Caco-2 (cell line): ENCODE measurements at regions not wholly inside any gene's neighbourhood (a gene's known extent, or its start where the extent isn't known, plus 50 kb on each side); places are given as distances from the start of the nearest gene placed in this dataset.

ENCODE experiments used
- BruUV-seq: library from RNA; stranded (reverse); fragments of 400-500 nt; replicated peaks from 2 replicates; lab custom pipeline; 2021; lab: Mats Ljungman, UMichigan
- CTCF ChIA-PET: fragments of 300-600 bp; sonication (Branson Sonifier 250); formaldehyde crosslinking; loops from one replicate; lab custom pipeline; 2022; ENCODE audit warnings: antibody characterized with exemption; lab: Charles Lee
- POLR2A ChIA-PET: fragments of 300-600 bp; sonication (Branson Sonifier 250); formaldehyde crosslinking; loops from one replicate; lab custom pipeline; 2022; ENCODE audit warnings: antibody characterized with exemption; lab: Charles Lee
- DNase-seq, 2 experiments: peaks; one replicate each; pipeline versions ENCODE4 v3.0.0 to v3.0.0-alpha.2; 2020 to 2022
- H3K27me3 ChIP-seq: replicated peaks from 2 replicates; pipeline ENCODE4 v1.6.0; 2011; ENCODE audit warnings: low read length; ENCODE audit not compliant: control insufficient read depth, insufficient read depth
- H3K36me3 ChIP-seq: 2 replicates; pipeline ENCODE4 v1.5.1; 2011; ENCODE audit warnings: low read length; ENCODE audit not compliant: control insufficient read depth, insufficient read depth
- H3K4me1 ChIP-seq: fragments of 250-450 bp; sonication (Bioruptor Pico); 2 replicates; pipeline ENCODE4 v1.5.1; 2020; ENCODE audit warnings: mild to moderate bottlenecking
- H3K4me3 ChIP-seq: 2 replicates; pipeline ENCODE4 v1.5.1; 2011; ENCODE audit warnings: low read depth, mild to moderate bottlenecking, control low read depth, low read length
- H3K9me3 ChIP-seq: fragments of 250-450 bp; sonication (Bioruptor Pico); 2 replicates; pipeline ENCODE4 v1.5.1; 2020; ENCODE audit warnings: mild to moderate bottlenecking, moderate library complexity
- H3K27ac Mint-ChIP-seq: one replicate; pipeline ENCODE4 v1.8.0; 2022; ENCODE audit warnings: mixed read lengths; ENCODE audit not compliant: unreplicated experiment
- H3K27me3 Mint-ChIP-seq: one replicate; pipeline ENCODE4 v1.8.0; 2022; ENCODE audit warnings: mixed read lengths; ENCODE audit not compliant: insufficient read depth, unreplicated experiment
- H3K36me3 Mint-ChIP-seq: one replicate; pipeline ENCODE4 v1.8.0; 2022; ENCODE audit warnings: mild to moderate bottlenecking, mixed read lengths; ENCODE audit not compliant: insufficient read depth, unreplicated experiment
- H3K4me1 Mint-ChIP-seq: one replicate; pipeline ENCODE4 v1.8.0; 2022; ENCODE audit warnings: low read depth, mixed read lengths; ENCODE audit not compliant: unreplicated experiment
- H3K4me3 Mint-ChIP-seq: one replicate; pipeline ENCODE4 v1.8.0; 2022; ENCODE audit warnings: mild to moderate bottlenecking, moderate library complexity, mixed read lengths; ENCODE audit not compliant: unreplicated experiment
- H3K9me3 Mint-ChIP-seq: one replicate; pipeline ENCODE4 v1.8.0; 2022; ENCODE audit warnings: mixed read lengths; ENCODE audit not compliant: unreplicated experiment
- CTCF ChIP-seq, 2 experiments: fragments of 200-600 bp in 1 of 2; IDR thresholded peaks; 1 replicate in 1 of 2; 2 replicates in 1 of 2; pipeline versions ENCODE4 v1.5.1 to v1.8.0; 2011 to 2022; ENCODE audit warnings: antibody characterized with exemption in 1 of 2, control low read depth in 1 of 2, inconsistent platforms in 1 of 2, low read depth in 1 of 2, low read length in 1 of 2, mild to moderate bottlenecking in 1 of 2, moderate library complexity in 1 of 2; ENCODE audit not compliant: insufficient read depth in 1 of 2, severe bottlenecking in 1 of 2, unreplicated experiment in 1 of 2
- intact Hi-C: fragments of 100-400 bp; cut with micrococcal nuclease; formaldehyde crosslinking; loops from one replicate; pipeline ENCODE4 v1.10.0; 2022; ENCODE audit not compliant: unreplicated experiment

- ChIA-PET CTCF (no interaction called here), POLR2A (no interaction called here)
- no peak for TF ChIP-seq CTCF (IDR thresholded peaks at IDR 0.05; ENCODE audit: insufficient read depth in 1 of 2, low read depth in 1 of 2, low read length in 1 of 2, severe bottlenecking in 1 of 2, unreplicated experiment in 1 of 2)
- intact Hi-C loops, result no loop called here
- Histone ChIP-seq H3K4me1 (no peaks in the 10 kb centered on the region), H3K27me3 (no peaks in the 10 kb centered on the region), H3K4me3 (no peak overlapping the region), H3K36me3 (no peaks in the 10 kb centered on the region), H3K9me3 (no peaks in the 10 kb centered on the region)
- Mint-ChIP-seq H3K4me3 (no peak overlapping the region), H3K27me3 (no peaks in the 10 kb centered on the region), H3K9me3 (no peaks in the 10 kb centered on the region), H3K27ac (no peak overlapping the region), H3K4me1 (no peaks in the 10 kb centered on the region), H3K36me3 (no peaks in the 10 kb centered on the region)
- no peak for DNase-seq
- BruUV-seq, result no TSS peak
Measured at GRCh38 chr6:93817937-93818336, 398.6 kb upstream of the EPHA7 start.

GRCh38 chr6:93806409-93807270 is 387.3 kb upstream of the EPHA7 start:
- no peak for DNase-seq
- ChIA-PET POLR2A (no interaction called here), CTCF (no interaction called here)
- no peak overlapping the region for H3K4me3 Mint-ChIP-seq
- no peaks in the 10 kb centered on the region for H3K4me1 Mint-ChIP-seq
- H3K36me3 Mint-ChIP-seq, result no peaks in the 10 kb centered on the region
- intact Hi-C loops, result no loop called here
- BruUV-seq, result no TSS peak
- no peak overlapping the region for H3K4me3 ChIP-seq
- no peaks in the 10 kb centered on the region for H3K9me3 Mint-ChIP-seq
- H3K27ac Mint-ChIP-seq, result no peak overlapping the region
- no peak for TF ChIP-seq CTCF (IDR thresholded peaks at IDR 0.05; ENCODE audit: insufficient read depth in 1 of 2, low read depth in 1 of 2, low read length in 1 of 2, severe bottlenecking in 1 of 2, unreplicated experiment in 1 of 2)
- no peaks in the 10 kb centered on the region for H3K36me3 ChIP-seq
- H3K27me3 ChIP-seq, result no peaks in the 10 kb centered on the region
- no peaks in the 10 kb centered on the region for H3K4me1 ChIP-seq
- H3K9me3 ChIP-seq, result no peaks in the 10 kb centered on the region
- H3K27me3 Mint-ChIP-seq, result no peaks in the 10 kb centered on the region

DNA sequence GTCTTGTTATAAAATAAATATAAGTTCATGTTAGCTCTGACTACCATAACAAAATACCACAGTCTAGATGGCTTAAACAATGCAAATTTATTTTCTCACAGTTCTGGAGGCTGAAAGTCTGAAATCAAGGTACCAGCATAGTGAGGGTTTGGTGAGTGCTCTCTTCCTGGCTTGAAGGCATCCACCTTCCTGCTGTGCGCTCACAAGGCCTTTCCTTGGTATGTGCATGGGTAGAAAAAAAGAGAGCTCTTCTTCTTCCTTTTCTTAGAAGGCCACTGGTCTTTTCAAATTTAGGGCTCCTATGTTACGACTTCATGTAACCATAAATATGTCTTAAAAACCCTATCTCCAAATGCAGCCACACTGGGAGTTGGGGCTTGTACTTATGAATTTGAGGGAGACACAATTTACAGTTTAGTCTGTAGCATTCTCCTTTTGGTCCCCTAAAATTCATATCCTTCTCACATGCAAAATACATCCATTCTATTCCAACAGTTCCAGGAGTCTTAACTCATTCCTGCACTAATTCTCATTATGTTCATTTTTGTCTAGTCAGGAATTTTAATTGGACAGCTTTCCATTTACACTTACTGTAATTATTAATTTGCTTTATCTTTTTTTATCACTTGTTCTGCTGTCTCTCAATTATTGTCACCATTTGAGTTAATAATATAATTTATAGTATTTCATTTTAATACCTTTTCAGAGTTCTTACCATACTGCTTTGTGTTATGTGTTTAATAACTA is 381.9 kb upstream of the EPHA7 start:
- intact Hi-C loops, result no loop called here
- no peaks in the 10 kb centered on the region for H3K36me3 Mint-ChIP-seq
- TF ChIP-seq CTCF (IDR thresholded peaks at IDR 0.05; ENCODE audit: insufficient read depth in 1 of 2, low read depth in 1 of 2, low read length in 1 of 2, severe bottlenecking in 1 of 2, unreplicated experiment in 1 of 2), result no peak
- H3K9me3 Mint-ChIP-seq, result no peaks in the 10 kb centered on the region
- Histone ChIP-seq H3K4me3 (no peak overlapping the region), H3K27me3 (no peaks in the 10 kb centered on the region), H3K36me3 (no peaks in the 10 kb centered on the region), H3K4me1 (no peaks in the 10 kb centered on the region), H3K9me3 (no peaks in the 10 kb centered on the region)
- H3K27me3 Mint-ChIP-seq, result no peaks in the 10 kb centered on the region
- DNase-seq, result no peak
- H3K27ac Mint-ChIP-seq, result no peak overlapping the region
- no TSS peak for BruUV-seq
- POLR2A ChIA-PET, result no interaction called here
- H3K4me1 Mint-ChIP-seq, result no peaks in the 10 kb centered on the region
- H3K4me3 Mint-ChIP-seq, result no peak overlapping the region
- CTCF ChIA-PET, result no interaction called here
